Keratinocyte (primary cell): ENCODE measurements at regions not wholly inside any gene's neighbourhood (a gene's known extent, or its start where the extent isn't known, plus 50 kb on each side); places are given as distances from the start of the nearest gene placed in this dataset.
"Not testable (repeated sequence)": the region's sequence is repeated elsewhere in the genome, so short reads cannot be mapped to it uniquely, and the experiment has no call there.

ENCODE experiments used
- EZH2 ChIP-seq: IDR thresholded peaks from one replicate; pipeline ENCODE4 v1.6.1; 2012; ENCODE audit warnings: inconsistent platforms, mild to moderate bottlenecking, low read length, moderate library complexity
- TF ChIP-seq, protein P1 (sequence below), 3 experiments: IDR thresholded peaks in 1 of 3; conservative IDR thresholded peaks in 1 of 3; optimal IDR thresholded peaks in 1 of 3; 2 replicates in 2 of 3; 3 replicates in 1 of 3; pipeline versions ENCODE3 to v1.5.1; 2011; ENCODE audit warnings: low read length in 3 of 3, mild to moderate bottlenecking in 3 of 3, moderate library complexity in 2 of 3, control low read depth in 1 of 3, inconsistent platforms in 1 of 3; ENCODE audit not compliant: insufficient read depth in 2 of 3; ENCODE audit errors: extremely low read depth in 1 of 3

GRCh38 chr5:1608336-1608735 is 84.6 kb upstream of the LPCAT1 start:
- TF ChIP-seq, protein P1, sequence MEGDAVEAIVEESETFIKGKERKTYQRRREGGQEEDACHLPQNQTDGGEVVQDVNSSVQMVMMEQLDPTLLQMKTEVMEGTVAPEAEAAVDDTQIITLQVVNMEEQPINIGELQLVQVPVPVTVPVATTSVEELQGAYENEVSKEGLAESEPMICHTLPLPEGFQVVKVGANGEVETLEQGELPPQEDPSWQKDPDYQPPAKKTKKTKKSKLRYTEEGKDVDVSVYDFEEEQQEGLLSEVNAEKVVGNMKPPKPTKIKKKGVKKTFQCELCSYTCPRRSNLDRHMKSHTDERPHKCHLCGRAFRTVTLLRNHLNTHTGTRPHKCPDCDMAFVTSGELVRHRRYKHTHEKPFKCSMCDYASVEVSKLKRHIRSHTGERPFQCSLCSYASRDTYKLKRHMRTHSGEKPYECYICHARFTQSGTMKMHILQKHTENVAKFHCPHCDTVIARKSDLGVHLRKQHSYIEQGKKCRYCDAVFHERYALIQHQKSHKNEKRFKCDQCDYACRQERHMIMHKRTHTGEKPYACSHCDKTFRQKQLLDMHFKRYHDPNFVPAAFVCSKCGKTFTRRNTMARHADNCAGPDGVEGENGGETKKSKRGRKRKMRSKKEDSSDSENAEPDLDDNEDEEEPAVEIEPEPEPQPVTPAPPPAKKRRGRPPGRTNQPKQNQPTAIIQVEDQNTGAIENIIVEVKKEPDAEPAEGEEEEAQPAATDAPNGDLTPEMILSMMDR (optimal IDR thresholded peaks at IDR 0.05 in 1 of 3, IDR thresholded peaks at IDR 0.05 in 1 of 3, conservative IDR thresholded peaks at IDR 0.05 in 1 of 3; ENCODE audit: extremely low read depth in 1 of 3, insufficient read depth in 2 of 3, low read length in 3 of 3) = not testable (repeated sequence)
- not testable (repeated sequence) for TF ChIP-seq EZH2
